Retina (tissue), 1 donor: ENCODE measurements at regions not wholly inside any gene's neighbourhood (a gene's known extent, or its start where the extent isn't known, plus 50 kb on each side); places are given as distances from the start of the nearest gene placed in this dataset.
"Not testable (repeated sequence)": the region's sequence is repeated elsewhere in the genome, so short reads cannot be mapped to it uniquely, and the experiment has no call there.

Experiments used
- DNase-seq: peaks from one replicate; pipeline ENCODE4 v3.0.0-alpha.2; 2016

- no peak for DNase-seq
Observed at GRCh38 chr6:11425876-11426275, 111.7 kb upstream of the TMEM170B start.

- no peak for DNase-seq
Observed at GRCh38 chr6:11425431-11425871, 112.1 kb upstream of the TMEM170B start.

- DNase-seq: no peak
Observed at GRCh38 chr6:11424395-11425034, 113.0 kb upstream of the TMEM170B start.

GRCh38 chr6:11423667-11424066 is 113.9 kb upstream of the TMEM170B start:
- no peak for DNase-seq

GRCh38 chr6:11423072-11423471 is 114.5 kb upstream of the TMEM170B start:
- no peak for DNase-seq

GRCh38 chr6:11419763-11420453 is 117.6 kb upstream of the TMEM170B start:
- no peak for DNase-seq

- DNase-seq: no peak
Observed at GRCh38 chr6:11418290-11418905, 119.2 kb upstream of the TMEM170B start.

- DNase-seq: no peak
Observed at GRCh38 chr6:11416936-11417576, 120.5 kb upstream of the TMEM170B start.

GRCh38 chr6:11416099-11416935 is 121.2 kb upstream of the TMEM170B start:
- DNase-seq: not testable (repeated sequence)

GRCh38 chr6:11415557-11415956 is 122.0 kb upstream of the TMEM170B start:
- DNase-seq: no peak

GRCh38 chr6:11414176-11414963 is 123.2 kb upstream of the TMEM170B start:
- no peak for DNase-seq

- no peak for DNase-seq
Observed at GRCh38 chr6:11413728-11414127, 123.8 kb upstream of the TMEM170B start.

- no peak for DNase-seq
Observed at GRCh38 chr6:11413117-11413687, 124.3 kb upstream of the TMEM170B start.

- DNase-seq: no peak
Observed at GRCh38 chr6:11412616-11413015, 124.9 kb upstream of the TMEM170B start.

- no peak for DNase-seq
Observed at GRCh38 chr6:11412011-11412424, 125.5 kb upstream of the TMEM170B start.

GRCh38 chr6:11411593-11411992 is 126.0 kb upstream of the TMEM170B start:
- DNase-seq: no peak

GRCh38 chr6:11410539-11411307 is 126.8 kb upstream of the TMEM170B start:
- no peak for DNase-seq

GRCh38 chr6:11409371-11409770 is 128.2 kb upstream of the TMEM170B start:
- no peak for DNase-seq

- no peak for DNase-seq
Observed at GRCh38 chr6:11407414-11407813, 130.1 kb upstream of the TMEM170B start.

GRCh38 chr6:11404838-11405237 is 132.7 kb upstream of the TMEM170B start:
- no peak for DNase-seq

GRCh38 chr6:11404081-11404480 is 133.5 kb upstream of the TMEM170B start:
- no peak for DNase-seq
